ENCODE measurements at regions not wholly inside any gene's neighbourhood (a gene's known extent, or its start where the extent isn't known, plus 50 kb on each side); places are given as distances from the start of the nearest gene placed in this dataset.

DNA sequence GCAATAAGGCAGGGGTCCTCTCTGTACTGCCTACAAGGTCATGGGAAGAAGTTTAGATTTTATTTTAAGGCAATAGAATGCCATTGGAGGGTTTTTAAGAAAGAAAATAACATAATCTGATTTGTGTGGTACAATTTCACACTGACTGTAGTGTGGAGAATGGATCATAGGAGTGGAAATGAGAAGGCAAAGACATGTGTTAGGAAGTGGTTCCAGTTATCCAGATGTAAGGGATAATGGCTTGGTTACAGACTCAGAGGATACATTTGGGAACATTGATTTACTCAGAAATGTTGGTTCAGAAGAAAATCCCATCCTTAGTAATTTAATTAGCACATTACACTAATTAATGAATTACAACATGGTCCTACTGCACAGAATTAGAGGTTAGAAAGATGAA, 788.2 kb downstream of the SLITRK5 start:
- TF ChIP-seq, protein P1, sequence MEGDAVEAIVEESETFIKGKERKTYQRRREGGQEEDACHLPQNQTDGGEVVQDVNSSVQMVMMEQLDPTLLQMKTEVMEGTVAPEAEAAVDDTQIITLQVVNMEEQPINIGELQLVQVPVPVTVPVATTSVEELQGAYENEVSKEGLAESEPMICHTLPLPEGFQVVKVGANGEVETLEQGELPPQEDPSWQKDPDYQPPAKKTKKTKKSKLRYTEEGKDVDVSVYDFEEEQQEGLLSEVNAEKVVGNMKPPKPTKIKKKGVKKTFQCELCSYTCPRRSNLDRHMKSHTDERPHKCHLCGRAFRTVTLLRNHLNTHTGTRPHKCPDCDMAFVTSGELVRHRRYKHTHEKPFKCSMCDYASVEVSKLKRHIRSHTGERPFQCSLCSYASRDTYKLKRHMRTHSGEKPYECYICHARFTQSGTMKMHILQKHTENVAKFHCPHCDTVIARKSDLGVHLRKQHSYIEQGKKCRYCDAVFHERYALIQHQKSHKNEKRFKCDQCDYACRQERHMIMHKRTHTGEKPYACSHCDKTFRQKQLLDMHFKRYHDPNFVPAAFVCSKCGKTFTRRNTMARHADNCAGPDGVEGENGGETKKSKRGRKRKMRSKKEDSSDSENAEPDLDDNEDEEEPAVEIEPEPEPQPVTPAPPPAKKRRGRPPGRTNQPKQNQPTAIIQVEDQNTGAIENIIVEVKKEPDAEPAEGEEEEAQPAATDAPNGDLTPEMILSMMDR (IDR thresholded peaks at IDR 0.05; ENCODE audit: insufficient read depth, low read length) = no peak
- no peak for TF ChIP-seq POLR2AphosphoS5 (IDR thresholded peaks at IDR 0.05; ENCODE audit: low read depth)
